NOMO-1 treated with DMSO at 0.1 percent for 48 hours (cell line): ENCODE measurements at regions not wholly inside any gene's neighbourhood (a gene's known extent, or its start where the extent isn't known, plus 50 kb on each side); places are given as distances from the start of the nearest gene placed in this dataset.
"Not testable (repeated sequence)": the region's sequence is repeated elsewhere in the genome, so short reads cannot be mapped to it uniquely, and the experiment has no call there.

Source experiments
- DNase-seq: peaks from one replicate; lab custom pipeline; 2025; ENCODE audit not compliant: unreplicated experiment; lab: John Stamatoyannopoulos, UW

- no peak for DNase-seq
Measured at GRCh38 chr9:92242260-92243136, 51.0 kb downstream of the IARS1 start.

GRCh38 chr9:92236915-92237314, 56.6 kb downstream of the IARS1 start:
- no peak for DNase-seq

- DNase-seq, result no peak
Measured at GRCh38 chr9:92236465-92236864, 57.0 kb downstream of the IARS1 start.

- DNase-seq, result no peak
Measured at GRCh38 chr9:92234514-92234913, 59.0 kb downstream of the IARS1 start.

- DNase-seq, result no peak
Measured at GRCh38 chr9:92232190-92232589, 61.3 kb downstream of the IARS1 start.

- no peak for DNase-seq
Measured at GRCh38 chr9:92228628-92229027, 64.9 kb downstream of the IARS1 start.

GRCh38 chr9:92224177-92224576, 69.3 kb downstream of the IARS1 start:
- DNase-seq, result no peak

GRCh38 chr9:92223758-92224157, 69.7 kb downstream of the IARS1 start:
- DNase-seq, result no peak

- no peak for DNase-seq
Measured at GRCh38 chr9:92208693-92209524, 84.6 kb downstream of the IARS1 start.

- no peak for DNase-seq
Measured at GRCh38 chr9:92206488-92206887, 87.0 kb downstream of the IARS1 start.

GRCh38 chr9:92203887-92204286, 88.7 kb upstream of the SPTLC1 start:
- DNase-seq, result not testable (repeated sequence)

- DNase-seq, result not testable (repeated sequence)
Measured at GRCh38 chr9:92198237-92198636, 83.0 kb upstream of the SPTLC1 start.

- DNase-seq, result no peak
Measured at GRCh38 chr9:92196909-92197308, 81.7 kb upstream of the SPTLC1 start.

GRCh38 chr9:92196400-92196799, 81.2 kb upstream of the SPTLC1 start:
- no peak for DNase-seq

GRCh38 chr9:92191801-92192200, 76.6 kb upstream of the SPTLC1 start:
- no peak for DNase-seq

GRCh38 chr9:92190536-92190790, 75.2 kb upstream of the SPTLC1 start:
- DNase-seq, result no peak

- no peak for DNase-seq
Measured at GRCh38 chr9:92189782-92190535, 74.7 kb upstream of the SPTLC1 start.

GRCh38 chr9:92188969-92189781, 74.0 kb upstream of the SPTLC1 start:
- DNase-seq, result no peak

GRCh38 chr9:92187989-92188714, 72.9 kb upstream of the SPTLC1 start:
- DNase-seq, result no peak

- no peak for DNase-seq
Measured at GRCh38 chr9:92187390-92187789, 72.2 kb upstream of the SPTLC1 start.
